ENCODE measurements at regions not wholly inside any gene's neighbourhood (a gene's known extent, or its start where the extent isn't known, plus 50 kb on each side); places are given as distances from the start of the nearest gene placed in this dataset.

DNA sequence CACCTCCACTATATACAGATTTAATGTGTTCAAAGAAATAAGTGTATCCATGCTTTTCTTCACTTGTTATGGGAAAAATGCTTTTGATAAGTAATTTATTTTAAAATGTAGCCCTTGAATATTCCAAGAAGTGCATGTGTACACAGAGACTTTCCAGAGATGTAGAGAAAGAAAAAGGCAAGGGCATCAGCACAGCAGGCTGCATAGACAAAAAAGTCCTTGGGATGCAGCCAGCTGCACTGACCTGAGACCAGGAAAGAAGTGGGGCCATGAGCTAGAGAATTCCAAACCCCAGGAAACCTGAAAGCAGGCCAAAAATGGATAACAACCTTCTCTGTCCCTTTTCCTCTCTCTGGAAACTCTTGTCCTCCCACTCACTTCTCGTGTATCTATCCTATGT lies 51.6 kb upstream of the PRDM8 start:
- no peak for DNase-seq
- H3K9me3 Mint-ChIP-seq: no peaks in the 10 kb centered on the region
- H3K4me3 Mint-ChIP-seq: no peak overlapping the region
- no peak overlapping the region for H3K27ac Mint-ChIP-seq
- no peaks in the 10 kb centered on the region for H3K27me3 Mint-ChIP-seq
- H3K36me3 Mint-ChIP-seq (ENCODE audit: low read depth): no peaks in the 10 kb centered on the region
- peaks cover 24% of the 10 kb centered on the region for H3K4me1 Mint-ChIP-seq (ENCODE audit: low read depth)

DNA sequence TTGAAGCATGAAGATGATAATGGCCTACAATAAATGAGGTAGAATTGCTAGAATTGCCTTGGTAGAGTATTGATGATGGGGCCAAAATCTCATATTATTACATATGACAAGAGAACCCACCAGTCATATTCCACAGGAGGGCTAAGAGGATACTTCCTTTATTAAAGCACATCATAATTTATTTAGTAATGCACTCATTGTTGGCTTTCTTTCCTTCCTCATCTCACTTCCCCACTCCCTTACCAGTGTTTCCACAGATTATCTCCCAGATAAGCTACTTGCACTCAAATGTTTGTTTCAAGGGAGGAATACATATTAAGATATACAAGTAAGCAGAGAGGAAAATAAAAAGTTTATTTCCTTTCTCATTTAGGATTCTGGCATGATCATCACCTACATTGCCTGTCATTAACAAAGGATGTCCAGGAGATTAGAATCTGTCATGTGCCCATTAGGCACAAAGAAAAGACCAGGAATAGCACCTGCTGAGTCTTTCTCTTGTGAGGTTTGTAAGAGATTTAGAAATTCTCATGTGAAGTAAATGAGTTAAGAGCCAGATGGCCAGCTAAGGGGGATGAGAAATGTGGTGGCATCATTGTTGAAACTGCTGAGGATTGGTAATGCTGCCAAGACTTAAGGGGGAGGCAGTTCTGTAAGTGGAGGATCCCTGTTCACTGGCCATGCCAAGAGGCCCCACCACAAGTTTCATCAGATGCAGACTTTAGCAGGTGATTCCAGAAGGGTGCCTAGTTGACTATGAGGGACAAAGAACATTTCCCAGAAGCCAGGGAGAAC lies 52.4 kb upstream of the PRDM8 start:
- H3K4me3 Mint-ChIP-seq: no peak overlapping the region
- H3K9me3 Mint-ChIP-seq: no peaks in the 10 kb centered on the region
- DNase-seq: no peak
- no peak overlapping the region for H3K27ac Mint-ChIP-seq
- peaks cover 30% of the 10 kb centered on the region for H3K4me1 Mint-ChIP-seq (ENCODE audit: low read depth)
- no peaks in the 10 kb centered on the region for H3K36me3 Mint-ChIP-seq (ENCODE audit: low read depth)
- H3K27me3 Mint-ChIP-seq: no peaks in the 10 kb centered on the region

DNA sequence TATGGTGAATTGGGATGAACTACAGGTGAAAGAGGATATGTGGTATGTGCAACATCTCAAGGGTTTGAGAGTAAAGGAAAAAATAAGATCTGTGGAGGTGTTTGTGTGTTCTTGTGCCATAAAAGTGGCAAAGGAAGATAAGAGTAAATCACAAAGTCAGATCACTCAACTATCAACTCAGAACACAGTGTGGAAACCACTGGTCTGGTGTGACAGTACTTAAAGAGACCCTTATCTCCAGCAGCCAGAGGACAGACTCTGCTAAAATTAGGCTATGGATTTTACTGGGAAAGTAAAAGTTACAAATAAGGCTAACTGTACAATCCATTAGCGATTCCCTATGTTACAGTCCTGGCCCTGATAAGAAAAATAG lies 54.0 kb upstream of the PRDM8 start:
- Mint-ChIP-seq H3K36me3 (ENCODE audit: low read depth) (no peaks in the 10 kb centered on the region), H3K4me3 (no peak overlapping the region), H3K4me1 (ENCODE audit: low read depth) (peaks cover 45% of the 10 kb centered on the region), H3K27me3 (no peaks in the 10 kb centered on the region), H3K9me3 (no peaks in the 10 kb centered on the region), H3K27ac (no peak overlapping the region)
- no peak for DNase-seq

DNA sequence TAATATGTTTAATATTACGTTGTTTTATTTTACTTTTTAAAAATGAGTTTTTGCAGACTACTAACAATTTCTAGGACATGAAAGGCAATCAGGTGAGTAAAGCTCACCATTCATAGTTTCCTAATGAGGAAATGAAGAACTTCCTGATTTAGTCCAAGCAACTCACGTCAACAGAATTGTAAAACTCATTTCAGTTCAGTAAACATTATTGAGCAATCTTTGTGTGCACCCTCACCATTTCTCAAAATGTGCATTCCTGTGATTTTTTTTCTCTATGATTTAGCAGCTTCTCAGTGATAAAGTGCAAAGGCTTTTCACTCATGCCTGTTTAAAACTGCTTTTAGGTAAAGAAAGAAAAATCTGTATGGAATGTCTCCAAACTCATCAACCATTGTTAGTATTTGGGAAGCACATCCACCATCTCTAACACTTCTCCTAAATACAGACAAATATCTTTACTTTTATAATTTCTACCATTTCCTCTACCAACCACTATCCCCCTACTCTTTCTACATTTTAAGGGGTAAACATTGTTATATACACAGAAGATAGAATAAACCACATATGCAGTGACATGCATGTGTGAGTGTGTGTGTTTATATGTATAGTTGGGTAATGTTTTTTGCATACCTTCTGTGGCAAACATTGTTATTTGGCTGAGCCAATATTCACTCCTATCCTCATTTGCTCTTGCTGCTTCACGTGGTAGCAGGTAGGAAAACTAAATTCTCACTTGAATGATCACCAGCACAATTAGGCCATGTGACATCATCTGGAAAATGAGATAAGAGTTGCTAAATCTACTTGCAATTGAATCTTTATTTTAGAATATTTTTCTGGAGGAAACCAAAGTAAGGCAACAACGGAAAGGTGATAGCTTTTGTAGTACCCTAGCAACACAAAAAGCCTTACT lies 54.7 kb upstream of the PRDM8 start:
- H3K4me3 Mint-ChIP-seq: no peak overlapping the region
- H3K9me3 Mint-ChIP-seq: no peaks in the 10 kb centered on the region
- DNase-seq: no peak
- H3K4me1 Mint-ChIP-seq (ENCODE audit: low read depth): peaks cover 52% of the 10 kb centered on the region
- H3K27me3 Mint-ChIP-seq: no peaks in the 10 kb centered on the region
- H3K36me3 Mint-ChIP-seq (ENCODE audit: low read depth): no peaks in the 10 kb centered on the region
- H3K27ac Mint-ChIP-seq: no peak overlapping the region

DNA sequence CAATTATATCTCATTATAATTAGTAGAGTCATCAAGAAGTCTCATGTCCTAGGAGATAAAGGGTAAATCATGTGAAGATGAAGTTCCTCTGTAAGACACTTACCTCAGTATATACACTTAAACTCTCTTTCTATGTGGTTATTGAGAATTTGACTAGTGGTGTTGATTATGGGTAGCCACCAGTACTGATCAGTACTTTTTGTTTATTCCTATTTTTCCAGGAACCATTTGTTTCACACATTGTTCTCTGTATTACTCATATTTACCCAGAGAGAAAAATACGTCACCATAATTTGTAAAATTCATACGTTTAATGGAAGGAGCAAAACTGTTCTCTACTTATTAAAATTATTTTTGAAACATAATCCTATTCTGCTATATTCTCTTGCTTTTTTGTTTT lies 55.8 kb upstream of the PRDM8 start:
- DNase-seq: no peak
- Mint-ChIP-seq H3K9me3 (no peaks in the 10 kb centered on the region), H3K4me3 (no peak overlapping the region), H3K4me1 (ENCODE audit: low read depth) (peaks cover 55% of the 10 kb centered on the region), H3K36me3 (ENCODE audit: low read depth) (no peaks in the 10 kb centered on the region), H3K27me3 (no peaks in the 10 kb centered on the region), H3K27ac (no peak overlapping the region)

DNA sequence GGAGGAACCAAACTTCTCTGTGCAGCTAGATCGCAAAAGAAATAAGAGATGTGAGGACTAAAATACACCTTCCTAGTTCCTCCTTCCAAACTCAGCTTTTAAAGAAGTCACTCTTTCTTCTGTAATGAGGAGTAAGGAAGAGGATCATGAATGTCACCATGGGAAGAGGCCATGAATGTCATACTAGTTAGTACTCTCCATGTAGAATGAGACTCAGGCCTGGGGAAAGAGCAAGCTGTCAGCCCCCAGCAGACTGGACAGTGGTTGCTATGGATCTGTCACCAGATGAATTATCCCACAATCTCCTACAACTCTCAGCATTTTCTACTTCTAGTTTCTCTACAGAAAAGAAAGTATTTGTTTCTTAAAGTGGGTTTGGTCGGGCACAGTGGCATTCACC lies 57.1 kb upstream of the PRDM8 start:
- Mint-ChIP-seq H3K36me3 (ENCODE audit: low read depth) (no peaks in the 10 kb centered on the region), H3K4me3 (no peak overlapping the region), H3K27me3 (no peaks in the 10 kb centered on the region), H3K27ac (no peak overlapping the region), H3K9me3 (no peaks in the 10 kb centered on the region), H3K4me1 (ENCODE audit: low read depth) (peaks cover 58% of the 10 kb centered on the region)
- no peak for DNase-seq

DNA sequence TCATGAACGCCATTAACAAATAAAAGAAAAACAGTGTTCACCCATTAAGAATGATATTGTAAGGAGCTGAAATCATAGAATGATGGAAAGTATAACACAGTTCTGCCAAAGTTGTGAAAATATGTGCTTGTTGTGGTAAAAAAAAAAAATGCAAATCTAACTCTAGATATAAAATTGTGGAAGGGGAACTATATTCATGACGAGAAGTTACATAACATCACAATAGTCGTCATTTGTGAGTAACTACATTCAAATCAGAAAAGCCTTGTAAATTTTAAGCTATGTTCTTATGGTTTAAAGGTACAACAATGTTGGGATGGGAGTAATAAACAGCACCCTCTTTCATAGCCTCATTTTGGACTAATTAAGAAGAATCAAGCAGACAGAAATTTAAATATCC lies 57.6 kb upstream of the PRDM8 start:
- Mint-ChIP-seq H3K27me3 (no peaks in the 10 kb centered on the region), H3K4me1 (ENCODE audit: low read depth) (peaks cover 59% of the 10 kb centered on the region), H3K4me3 (no peak overlapping the region), H3K9me3 (no peaks in the 10 kb centered on the region), H3K27ac (no peak overlapping the region), H3K36me3 (ENCODE audit: low read depth) (no peaks in the 10 kb centered on the region)
- DNase-seq: no peak

DNA sequence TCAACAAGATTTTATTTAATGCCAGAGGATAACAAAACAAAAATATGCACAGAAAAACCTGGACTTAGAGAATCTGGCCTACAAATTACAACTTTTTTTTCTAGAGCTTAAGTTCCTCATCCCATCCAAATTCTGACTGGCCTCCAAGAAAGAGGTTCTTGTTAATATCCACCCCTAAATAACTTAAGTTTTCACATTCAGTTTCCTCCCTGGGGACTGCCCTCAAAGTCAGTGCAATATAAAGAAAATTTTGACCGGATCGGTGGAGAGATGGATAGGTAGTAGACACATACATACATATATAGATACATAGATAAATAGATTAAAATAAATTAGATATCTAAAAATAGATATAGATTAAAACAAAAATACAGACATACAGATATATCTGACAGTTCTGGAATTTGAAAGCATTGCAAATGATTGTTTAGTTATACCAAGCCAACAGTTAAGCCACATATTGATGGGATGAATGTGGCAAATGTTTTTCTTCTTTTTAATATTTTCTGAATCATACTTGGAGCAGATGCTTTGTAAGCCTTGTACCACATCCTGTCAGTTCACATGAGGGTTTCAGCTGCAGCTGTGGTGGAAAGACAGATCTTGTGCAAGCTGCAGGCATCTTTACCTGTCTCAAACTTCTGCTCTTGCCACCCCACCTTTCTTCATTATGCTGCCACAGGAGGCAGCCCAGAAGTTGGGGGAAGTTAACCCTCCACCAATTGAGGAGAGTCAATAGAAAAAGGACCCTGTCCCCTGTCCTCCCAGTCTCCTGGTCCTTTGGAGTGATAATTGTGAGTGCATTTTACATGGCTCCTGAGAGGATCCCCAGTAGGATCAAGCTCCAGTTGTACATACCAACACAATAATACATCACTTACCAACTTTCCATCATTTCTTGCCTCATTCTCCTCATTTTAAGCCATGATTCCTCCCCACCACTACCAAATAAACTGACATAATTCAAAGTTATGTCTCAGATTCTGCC lies 58.5 kb upstream of the PRDM8 start:
- H3K4me3 Mint-ChIP-seq: peak overlapping the region; percentile 34
- peak; percentile 51 for DNase-seq
- H3K36me3 Mint-ChIP-seq (ENCODE audit: low read depth): no peaks in the 10 kb centered on the region
- no peaks in the 10 kb centered on the region for H3K9me3 Mint-ChIP-seq
- no peaks in the 10 kb centered on the region for H3K27me3 Mint-ChIP-seq
- peak overlapping the region; percentile 71 for H3K27ac Mint-ChIP-seq
- peaks cover 59% of the 10 kb centered on the region for H3K4me1 Mint-ChIP-seq (ENCODE audit: low read depth)

DNA sequence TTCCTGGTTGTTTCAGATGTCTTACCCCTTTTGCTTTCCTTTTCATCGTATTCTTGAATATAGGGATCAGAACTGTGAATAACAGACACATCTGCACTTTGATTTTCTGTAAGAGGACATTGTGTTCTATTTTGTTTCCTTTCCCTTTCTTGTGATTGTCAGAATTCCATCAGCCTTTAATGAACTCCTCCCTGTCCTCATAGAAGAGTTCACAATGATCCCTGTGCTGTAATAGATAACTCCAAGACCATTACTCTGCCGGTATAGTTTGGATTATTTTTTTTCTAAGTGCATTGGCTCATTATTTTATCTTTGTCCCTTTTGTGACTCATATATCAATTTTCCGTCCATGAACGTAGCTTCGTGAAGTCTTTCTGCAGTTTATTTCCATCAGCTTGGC lies 59.7 kb upstream of the PRDM8 start:
- no peak for DNase-seq
- Mint-ChIP-seq H3K4me3 (no peak overlapping the region), H3K9me3 (no peaks in the 10 kb centered on the region), H3K4me1 (ENCODE audit: low read depth) (peaks cover 52% of the 10 kb centered on the region), H3K27ac (no peak overlapping the region), H3K27me3 (no peaks in the 10 kb centered on the region), H3K36me3 (ENCODE audit: low read depth) (no peaks in the 10 kb centered on the region)

DNA sequence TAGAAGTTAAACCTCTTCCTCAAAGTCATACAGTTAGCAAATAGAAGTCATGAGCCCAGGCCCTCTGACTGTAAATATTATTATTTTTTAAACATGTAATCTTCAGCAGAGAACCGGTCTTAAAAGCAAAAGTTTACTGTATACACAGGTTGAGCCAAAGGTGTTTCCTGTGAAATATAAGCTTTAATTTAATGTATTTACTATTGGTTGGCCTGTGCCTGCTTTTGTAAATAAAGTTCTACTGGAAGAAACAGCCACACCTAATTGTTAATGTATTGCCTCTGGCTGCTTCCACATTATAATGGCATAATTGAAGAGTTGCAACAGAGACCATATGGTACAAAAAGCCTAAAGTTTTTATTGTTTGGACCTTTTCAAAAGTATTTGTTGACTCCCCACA lies 61.0 kb upstream of the PRDM8 start:
- Mint-ChIP-seq H3K27me3 (no peaks in the 10 kb centered on the region), H3K36me3 (ENCODE audit: low read depth) (no peaks in the 10 kb centered on the region), H3K27ac (no peak overlapping the region), H3K9me3 (no peaks in the 10 kb centered on the region), H3K4me3 (no peak overlapping the region), H3K4me1 (ENCODE audit: low read depth) (peaks cover 39% of the 10 kb centered on the region)
- DNase-seq: no peak

DNA sequence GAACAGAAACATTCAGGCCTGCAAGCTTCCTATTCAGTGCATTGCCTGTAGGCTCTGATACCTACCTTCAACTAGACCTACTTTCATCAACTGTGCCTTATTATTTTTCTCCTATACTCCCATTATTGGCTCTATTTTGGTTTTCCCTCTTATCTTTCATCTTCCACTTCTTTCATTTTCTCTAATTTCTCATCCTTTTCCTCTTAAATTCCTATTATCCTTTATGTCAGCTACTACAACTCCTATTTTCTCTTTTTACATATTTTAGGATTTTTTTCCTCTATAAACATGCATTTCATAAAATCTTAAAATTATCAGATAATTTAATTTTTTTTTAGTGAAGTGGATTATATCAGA lies 61.6 kb upstream of the PRDM8 start:
- no peak for DNase-seq
- Mint-ChIP-seq H3K36me3 (ENCODE audit: low read depth) (no peaks in the 10 kb centered on the region), H3K27ac (no peak overlapping the region), H3K9me3 (no peaks in the 10 kb centered on the region), H3K4me3 (no peak overlapping the region), H3K27me3 (no peaks in the 10 kb centered on the region), H3K4me1 (ENCODE audit: low read depth) (peaks cover 38% of the 10 kb centered on the region)

DNA sequence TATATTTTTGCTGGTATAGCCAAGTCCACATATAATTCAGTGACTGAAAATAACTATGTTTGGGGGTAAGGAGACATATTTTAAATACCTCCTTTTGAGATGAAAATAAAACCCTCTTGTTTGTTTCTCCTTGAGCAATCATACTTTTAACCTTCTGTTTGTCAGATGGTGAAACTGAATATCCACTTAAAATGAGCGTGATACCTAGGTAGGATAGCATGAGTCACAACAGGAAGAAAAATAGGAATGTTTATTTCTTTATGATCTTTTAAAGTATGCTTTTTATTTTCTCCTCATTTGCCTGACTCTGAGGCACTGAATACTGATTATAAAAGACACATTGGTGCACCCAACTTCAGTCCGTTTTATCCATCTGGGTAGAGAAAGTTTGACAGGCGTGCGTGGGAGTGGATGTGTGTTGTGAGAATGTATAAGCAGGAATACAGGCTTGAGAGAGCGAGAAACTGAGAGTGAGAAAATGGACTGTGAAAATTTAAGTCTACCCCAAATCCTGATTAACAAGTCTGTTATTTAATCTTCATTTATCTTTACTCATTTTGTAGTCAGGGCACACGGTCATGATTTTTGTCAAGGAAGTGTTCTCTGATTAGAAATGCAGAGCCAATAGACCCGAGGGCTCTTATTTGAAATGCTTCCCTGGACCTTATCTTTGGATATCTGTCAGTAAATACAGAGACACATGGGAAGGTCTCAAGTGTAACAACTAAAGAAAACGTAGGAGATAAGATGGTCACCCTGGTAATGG lies 62.1 kb upstream of the ANTXR2 start:
- Mint-ChIP-seq H3K9me3 (no peaks in the 10 kb centered on the region), H3K4me1 (ENCODE audit: low read depth) (peaks cover 34% of the 10 kb centered on the region), H3K27ac (no peak overlapping the region), H3K36me3 (ENCODE audit: low read depth) (no peaks in the 10 kb centered on the region), H3K27me3 (no peaks in the 10 kb centered on the region), H3K4me3 (no peak overlapping the region)
- no peak for DNase-seq

DNA sequence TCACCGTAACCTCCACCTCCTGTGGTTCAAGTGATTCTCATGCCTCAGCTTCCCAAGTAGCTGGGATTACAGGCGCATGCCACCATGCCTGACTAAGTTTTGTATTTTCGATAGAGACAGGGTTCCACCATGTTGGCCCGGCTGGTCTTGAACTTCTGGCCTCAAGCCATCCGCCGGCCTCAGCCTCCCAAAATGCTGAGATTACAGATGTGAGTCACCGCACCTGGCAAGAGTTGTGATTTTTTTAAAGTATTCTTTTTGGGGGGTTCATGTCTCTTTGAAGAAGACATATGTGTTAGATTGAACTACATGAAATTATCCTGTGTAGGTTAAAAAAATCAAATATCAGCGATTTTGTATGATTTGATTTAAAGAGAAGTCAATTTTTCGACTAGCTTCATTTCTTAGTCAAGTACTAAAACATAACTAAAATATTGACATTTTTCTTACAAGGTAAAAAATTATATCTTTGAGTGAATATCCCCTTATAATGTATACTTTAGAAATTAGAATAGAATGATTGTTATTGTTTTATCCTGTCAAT lies 60.3 kb upstream of the ANTXR2 start:
- Mint-ChIP-seq H3K27me3 (no peaks in the 10 kb centered on the region), H3K4me3 (no peak overlapping the region), H3K4me1 (ENCODE audit: low read depth) (peaks cover 33% of the 10 kb centered on the region), H3K27ac (no peak overlapping the region), H3K36me3 (ENCODE audit: low read depth) (no peaks in the 10 kb centered on the region), H3K9me3 (no peaks in the 10 kb centered on the region)
- no peak for DNase-seq

DNA sequence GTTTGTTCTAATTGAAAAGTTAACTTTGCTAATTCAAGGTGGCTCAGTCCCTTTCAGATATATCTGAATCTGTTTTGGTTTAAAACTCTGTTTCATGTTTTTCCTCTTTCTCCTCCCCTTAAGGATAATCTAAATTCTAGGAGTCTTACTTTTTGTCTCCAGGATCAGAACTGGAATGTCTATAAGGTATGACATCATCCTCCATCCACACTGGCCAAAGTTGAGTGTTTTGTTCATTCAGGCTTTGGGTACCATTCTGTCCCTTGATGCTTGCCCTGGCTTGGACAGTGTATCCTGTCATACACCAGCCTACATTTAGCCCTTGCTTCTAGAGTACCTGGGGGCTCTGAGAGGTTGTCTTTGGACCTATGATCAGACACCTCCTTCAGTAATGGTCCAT lies 56.8 kb upstream of the ANTXR2 start:
- Mint-ChIP-seq H3K36me3 (ENCODE audit: low read depth) (no peaks in the 10 kb centered on the region), H3K9me3 (no peaks in the 10 kb centered on the region), H3K4me1 (ENCODE audit: low read depth) (peaks cover 51% of the 10 kb centered on the region), H3K4me3 (no peak overlapping the region), H3K27me3 (no peaks in the 10 kb centered on the region), H3K27ac (no peak overlapping the region)
- DNase-seq: no peak

All from activated T-cell treated with anti-CD3 and anti-CD28 coated beads, Interleukin-2, amount 50 U/mL, for 24 hours (primary cell).